ENCODE measurements at regions not wholly inside any gene's neighbourhood (a gene's known extent, or its start where the extent isn't known, plus 50 kb on each side); places are given as distances from the start of the nearest gene placed in this dataset.

GRCh38 chr15:87734571-87735373 lies 521.8 kb downstream of the NTRK3 start:
- ChIA-PET CTCF (no interaction called here), POLR2A (ENCODE audit: low non-redundant PET) (no interaction called here)
- Histone ChIP-seq H3K36me3 (ENCODE audit: insufficient read depth, low read length, poor library complexity, severe bottlenecking) (no peaks in the 10 kb centered on the region), H3K9me3 (ENCODE audit: low read depth, low read length, poor library complexity, severe bottlenecking) (no peaks in the 10 kb centered on the region), H3K27me3 (replicated peaks; ENCODE audit: insufficient read depth, low read depth, low read length, poor library complexity) (no peaks in the 10 kb centered on the region), H3K4me1 (ENCODE audit: insufficient read depth, low read length, poor library complexity, severe bottlenecking) (no peaks in the 10 kb centered on the region), H3K27ac (ENCODE audit: low read depth, low read length, poor library complexity, severe bottlenecking) (no peak overlapping the region), H3K4me3 (ENCODE audit: low read depth, low read length, poor library complexity, severe bottlenecking) (no peak overlapping the region)
- intact Hi-C loops (cut with micrococcal nuclease; ENCODE audit: unreplicated experiment) = no loop called here
- no TSS peak for BruUV-seq (replicated peaks)
- no peak for DNase-seq (ENCODE audit: low spot score)
- no peak for TF ChIP-seq EZH2 (IDR thresholded peaks at IDR 0.05; ENCODE audit: borderline replicate concordance, low read depth, low read length, poor library complexity, severe bottlenecking)
- TF ChIP-seq CTCF (conservative IDR thresholded peaks at IDR 0.05; ENCODE audit: low read depth, low read length) = no peak

GRCh38 chr15:87733977-87734376 lies 522.6 kb downstream of the NTRK3 start:
- no peak for TF ChIP-seq EZH2 (IDR thresholded peaks at IDR 0.05; ENCODE audit: borderline replicate concordance, low read depth, low read length, poor library complexity, severe bottlenecking)
- no peak for TF ChIP-seq CTCF (conservative IDR thresholded peaks at IDR 0.05; ENCODE audit: low read depth, low read length)
- Histone ChIP-seq H3K9me3 (ENCODE audit: low read depth, low read length, poor library complexity, severe bottlenecking) (no peaks in the 10 kb centered on the region), H3K27ac (ENCODE audit: low read depth, low read length, poor library complexity, severe bottlenecking) (no peak overlapping the region), H3K27me3 (replicated peaks; ENCODE audit: insufficient read depth, low read depth, low read length, poor library complexity) (no peaks in the 10 kb centered on the region), H3K4me1 (ENCODE audit: insufficient read depth, low read length, poor library complexity, severe bottlenecking) (no peaks in the 10 kb centered on the region), H3K4me3 (ENCODE audit: low read depth, low read length, poor library complexity, severe bottlenecking) (no peak overlapping the region), H3K36me3 (ENCODE audit: insufficient read depth, low read length, poor library complexity, severe bottlenecking) (no peaks in the 10 kb centered on the region)
- ChIA-PET POLR2A (ENCODE audit: low non-redundant PET) (no interaction called here), CTCF (no interaction called here)
- no peak for DNase-seq (ENCODE audit: low spot score)
- intact Hi-C loops (cut with micrococcal nuclease; ENCODE audit: unreplicated experiment) = no loop called here
- no TSS peak for BruUV-seq (replicated peaks)

GRCh38 chr15:87733541-87733941 lies 523.0 kb downstream of the NTRK3 start:
- ChIA-PET CTCF (no interaction called here), POLR2A (ENCODE audit: low non-redundant PET) (no interaction called here)
- Histone ChIP-seq H3K4me3 (ENCODE audit: low read depth, low read length, poor library complexity, severe bottlenecking) (no peak overlapping the region), H3K9me3 (ENCODE audit: low read depth, low read length, poor library complexity, severe bottlenecking) (no peaks in the 10 kb centered on the region), H3K4me1 (ENCODE audit: insufficient read depth, low read length, poor library complexity, severe bottlenecking) (no peaks in the 10 kb centered on the region), H3K27me3 (replicated peaks; ENCODE audit: insufficient read depth, low read depth, low read length, poor library complexity) (no peaks in the 10 kb centered on the region), H3K27ac (ENCODE audit: low read depth, low read length, poor library complexity, severe bottlenecking) (no peak overlapping the region), H3K36me3 (ENCODE audit: insufficient read depth, low read length, poor library complexity, severe bottlenecking) (no peaks in the 10 kb centered on the region)
- BruUV-seq (replicated peaks) = no TSS peak
- TF ChIP-seq CTCF (conservative IDR thresholded peaks at IDR 0.05; ENCODE audit: low read depth, low read length) (no peak), EZH2 (IDR thresholded peaks at IDR 0.05; ENCODE audit: borderline replicate concordance, low read depth, low read length, poor library complexity, severe bottlenecking) (no peak)
- intact Hi-C loops (cut with micrococcal nuclease; ENCODE audit: unreplicated experiment) = no loop called here
- DNase-seq (ENCODE audit: low spot score) = no peak

All from A673 (cell line).